GM23338 (cell line): ENCODE measurements at regions not wholly inside any gene's neighbourhood (a gene's known extent, or its start where the extent isn't known, plus 50 kb on each side); places are given as distances from the start of the nearest gene placed in this dataset.

Experiments used
- EZH2 ChIP-seq: fragments of 200-600 bp; sonication (generic); IDR thresholded peaks from one replicate; pipeline ENCODE4 v1.8.0; 2017; ENCODE audit warnings: antibody characterized with exemption, mild to moderate bottlenecking, low read depth; ENCODE audit not compliant: unreplicated experiment
- JUNB ChIP-seq: IDR thresholded peaks from one replicate; pipeline ENCODE4 v1.6.1; 2016; ENCODE audit warnings: antibody characterized with exemption; ENCODE audit not compliant: unreplicated experiment
- POLR2AphosphoS5 ChIP-seq: IDR thresholded peaks from 2 replicates; pipeline ENCODE4 v1.6.1; 2016; ENCODE audit warnings: antibody characterized with exemption, low read depth
- STAT1 ChIP-seq: IDR thresholded peaks from one replicate; pipeline ENCODE4 v1.6.1; 2016; ENCODE audit warnings: antibody characterized with exemption; ENCODE audit not compliant: unreplicated experiment
- TF ChIP-seq, protein P1 (sequence below), 2 experiments: fragments of 200-600 bp in 1 of 2; sonication (generic) in 1 of 2; conservative IDR thresholded peaks; 2 replicates each; pipeline versions ENCODE4 v1.5.1 to v1.6.1; 2016 to 2017; ENCODE audit warnings: antibody characterized with exemption in 2 of 2, low read depth in 2 of 2, mild to moderate bottlenecking in 2 of 2, moderate library complexity in 1 of 2
- TF ChIP-seq, protein P2 (sequence below): IDR thresholded peaks from 2 replicates; pipeline ENCODE4 v1.6.1; 2016; ENCODE audit warnings: antibody characterized with exemption

DNA sequence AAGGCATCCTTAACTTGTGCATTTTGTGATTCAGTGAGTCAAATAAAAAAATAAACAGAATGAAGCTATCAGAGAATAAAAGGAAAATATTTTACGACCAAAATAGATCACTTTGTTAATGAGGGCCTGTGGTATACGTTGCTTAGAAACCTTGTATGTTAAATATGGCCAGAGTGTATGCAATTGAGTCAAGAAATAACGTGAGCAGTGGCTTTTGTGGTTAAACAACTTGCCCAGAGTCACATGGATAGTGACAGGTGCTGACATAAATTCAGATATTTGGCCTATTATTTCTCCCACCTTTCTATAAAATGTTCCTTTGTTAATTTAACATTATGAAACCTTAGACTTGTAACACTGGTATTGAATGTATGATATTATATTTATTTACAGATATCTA lies 393.4 kb downstream of the PABPC4L start:
- TF ChIP-seq, protein P1, sequence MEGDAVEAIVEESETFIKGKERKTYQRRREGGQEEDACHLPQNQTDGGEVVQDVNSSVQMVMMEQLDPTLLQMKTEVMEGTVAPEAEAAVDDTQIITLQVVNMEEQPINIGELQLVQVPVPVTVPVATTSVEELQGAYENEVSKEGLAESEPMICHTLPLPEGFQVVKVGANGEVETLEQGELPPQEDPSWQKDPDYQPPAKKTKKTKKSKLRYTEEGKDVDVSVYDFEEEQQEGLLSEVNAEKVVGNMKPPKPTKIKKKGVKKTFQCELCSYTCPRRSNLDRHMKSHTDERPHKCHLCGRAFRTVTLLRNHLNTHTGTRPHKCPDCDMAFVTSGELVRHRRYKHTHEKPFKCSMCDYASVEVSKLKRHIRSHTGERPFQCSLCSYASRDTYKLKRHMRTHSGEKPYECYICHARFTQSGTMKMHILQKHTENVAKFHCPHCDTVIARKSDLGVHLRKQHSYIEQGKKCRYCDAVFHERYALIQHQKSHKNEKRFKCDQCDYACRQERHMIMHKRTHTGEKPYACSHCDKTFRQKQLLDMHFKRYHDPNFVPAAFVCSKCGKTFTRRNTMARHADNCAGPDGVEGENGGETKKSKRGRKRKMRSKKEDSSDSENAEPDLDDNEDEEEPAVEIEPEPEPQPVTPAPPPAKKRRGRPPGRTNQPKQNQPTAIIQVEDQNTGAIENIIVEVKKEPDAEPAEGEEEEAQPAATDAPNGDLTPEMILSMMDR (conservative IDR thresholded peaks at IDR 0.05; ENCODE audit: low read depth in 2 of 2), result no peak
- TF ChIP-seq JUNB (no peak), POLR2AphosphoS5 (no peak), STAT1 (no peak), EZH2 (no peak)
- TF ChIP-seq, protein P2, sequence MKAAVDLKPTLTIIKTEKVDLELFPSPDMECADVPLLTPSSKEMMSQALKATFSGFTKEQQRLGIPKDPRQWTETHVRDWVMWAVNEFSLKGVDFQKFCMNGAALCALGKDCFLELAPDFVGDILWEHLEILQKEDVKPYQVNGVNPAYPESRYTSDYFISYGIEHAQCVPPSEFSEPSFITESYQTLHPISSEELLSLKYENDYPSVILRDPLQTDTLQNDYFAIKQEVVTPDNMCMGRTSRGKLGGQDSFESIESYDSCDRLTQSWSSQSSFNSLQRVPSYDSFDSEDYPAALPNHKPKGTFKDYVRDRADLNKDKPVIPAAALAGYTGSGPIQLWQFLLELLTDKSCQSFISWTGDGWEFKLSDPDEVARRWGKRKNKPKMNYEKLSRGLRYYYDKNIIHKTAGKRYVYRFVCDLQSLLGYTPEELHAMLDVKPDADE, result no peak
